ENCODE measurements at regions not wholly inside any gene's neighbourhood (a gene's known extent, or its start where the extent isn't known, plus 50 kb on each side); places are given as distances from the start of the nearest gene placed in this dataset.

- no peak overlapping the region for H3K27ac ChIP-seq (ENCODE audit: low read depth in 2 of 2, low read length in 1 of 2)
- CTCF ChIA-PET, result interaction anchor here (0.6 kb wide), 1 partner anchor 174 kb away, joined by 3 read pairs; no protein-coding TSS in a partner anchor
- no peak overlapping the region for H3K4me2 ChIP-seq
- POLR2A ChIA-PET, result no interaction called here
- H2AFZ ChIP-seq (ENCODE audit: low read depth), result no peak overlapping the region
- no peak overlapping the region for H3K9ac ChIP-seq
- no peak for TF ChIP-seq FOXJ3 (CRISPR knock-in tag; IDR thresholded peaks at IDR 0.05)
- TF ChIP-seq RXRA (IDR thresholded peaks at IDR 0.05; ENCODE audit: borderline replicate concordance, low read depth), result no peak
- no peak for TF ChIP-seq MAX (IDR thresholded peaks at IDR 0.05; ENCODE audit: low read depth)
- no peak for TF ChIP-seq ELF1 (IDR thresholded peaks at IDR 0.05)
- no peak for TF ChIP-seq CTCF (IDR thresholded peaks at IDR 0.05)
- no peak for TF ChIP-seq TEAD4 (IDR thresholded peaks at IDR 0.05; ENCODE audit: borderline replicate concordance, insufficient read depth)
- no peak for TF ChIP-seq TCF12 (IDR thresholded peaks at IDR 0.05)
- no peak for TF ChIP-seq SMC3 (IDR thresholded peaks at IDR 0.05; ENCODE audit: low read depth, low read length)
- TF ChIP-seq REST (IDR thresholded peaks at IDR 0.05; ENCODE audit: low read depth, low read length), result no peak
- no peak for TF ChIP-seq JUND (IDR thresholded peaks at IDR 0.05)
- no peak for TF ChIP-seq EZH2phosphoT487 (IDR thresholded peaks at IDR 0.05; ENCODE audit: borderline replicate concordance, low read depth)
- no peaks in the 10 kb centered on the region for H3K4me1 ChIP-seq (ENCODE audit: control insufficient read depth in 1 of 2, insufficient read depth in 2 of 2, low read depth in 1 of 2, low read length in 1 of 2)
- no peaks in the 10 kb centered on the region for H3K9me3 ChIP-seq
- H3F3A ChIP-seq (replicated peaks; ENCODE audit: insufficient read depth), result no peaks in the 10 kb centered on the region
- H4K20me1 ChIP-seq (ENCODE audit: insufficient read depth), result no peaks in the 10 kb centered on the region
- no peak for DNase-seq
- H3K36me3 ChIP-seq (replicated peaks in 1 of 2; ENCODE audit: control insufficient read depth in 1 of 2, insufficient read depth in 2 of 2, low read length in 1 of 2), result no peaks in the 10 kb centered on the region
- H3K27me3 ChIP-seq (ENCODE audit: insufficient read depth), result no peaks in the 10 kb centered on the region
- H3K79me2 ChIP-seq (ENCODE audit: insufficient read depth), result no peaks in the 10 kb centered on the region
- WGBS (ENCODE audit: low lambda C conversion rate), result 62% methylated on average over 3 of the region's 3 CpGs
- H3K4me3 ChIP-seq (ENCODE audit: low read depth in 2 of 2, low read length in 1 of 2), result no peak overlapping the region
- H3K9me2 ChIP-seq, result no peaks in the 10 kb centered on the region
These were observed 466.6 kb upstream of the PCDH9 start for GRCh38 chr13:67696775-67697174.

- ChIA-PET POLR2A (no interaction called here), CTCF (no interaction called here)
- no peaks in the 10 kb centered on the region for H3K4me1 ChIP-seq (ENCODE audit: control insufficient read depth in 1 of 2, insufficient read depth in 2 of 2, low read depth in 1 of 2, low read length in 1 of 2)
- H3K4me3 ChIP-seq (ENCODE audit: low read depth in 2 of 2, low read length in 1 of 2), result no peak overlapping the region
- no peak overlapping the region for H3K4me2 ChIP-seq
- H3K9me2 ChIP-seq, result no peaks in the 10 kb centered on the region
- no peaks in the 10 kb centered on the region for H4K20me1 ChIP-seq (ENCODE audit: insufficient read depth)
- no peaks in the 10 kb centered on the region for H3K27me3 ChIP-seq (ENCODE audit: insufficient read depth)
- no peaks in the 10 kb centered on the region for H3K9me3 ChIP-seq
- no peak overlapping the region for H2AFZ ChIP-seq (ENCODE audit: low read depth)
- H3K27ac ChIP-seq (ENCODE audit: low read depth in 2 of 2, low read length in 1 of 2), result no peak overlapping the region
- 31% methylated on average over 2 of the region's 2 CpGs for WGBS (ENCODE audit: low lambda C conversion rate)
- H3F3A ChIP-seq (replicated peaks; ENCODE audit: insufficient read depth), result no peaks in the 10 kb centered on the region
- H3K79me2 ChIP-seq (ENCODE audit: insufficient read depth), result no peaks in the 10 kb centered on the region
- no peak overlapping the region for H3K9ac ChIP-seq
- no peak for DNase-seq
- no peaks in the 10 kb centered on the region for H3K36me3 ChIP-seq (replicated peaks in 1 of 2; ENCODE audit: control insufficient read depth in 1 of 2, insufficient read depth in 2 of 2, low read length in 1 of 2)
- TF ChIP-seq RXRA (IDR thresholded peaks at IDR 0.05; ENCODE audit: borderline replicate concordance, low read depth) (no peak), RCOR1 (IDR thresholded peaks at IDR 0.05; ENCODE audit: low read length) (no peak), SMC3 (IDR thresholded peaks at IDR 0.05; ENCODE audit: low read depth, low read length) (no peak), MAX (IDR thresholded peaks at IDR 0.05; ENCODE audit: low read depth) (no peak), SIN3A (IDR thresholded peaks at IDR 0.05; ENCODE audit: borderline replicate concordance, low read depth, low read length) (no peak), PBX3 (IDR thresholded peaks at IDR 0.05) (no peak), ELF1 (IDR thresholded peaks at IDR 0.05) (no peak), TEAD4 (IDR thresholded peaks at IDR 0.05; ENCODE audit: borderline replicate concordance, insufficient read depth) (no peak), CHD2 (IDR thresholded peaks at IDR 0.05; ENCODE audit: low read length, partially characterized antibody) (no peak), IRF3 (IDR thresholded peaks at IDR 0.05; ENCODE audit: low read depth, low read length) (no peak), RFX5 (IDR thresholded peaks at IDR 0.05; ENCODE audit: low read length) (no peak), USF2 (IDR thresholded peaks at IDR 0.05; ENCODE audit: borderline replicate concordance, low read depth, low read length) (no peak), EP300 (IDR thresholded peaks at IDR 0.05; ENCODE audit: borderline replicate concordance in 1 of 2, low read depth in 1 of 2, low read length in 1 of 2) (no peak)
These were observed 434.4 kb upstream of the PCDH9 start for GRCh38 chr13:67664502-67664901.

Data from SK-N-SH (cell line).